Endometrium (tissue), 2 donors: ENCODE measurements at regions not wholly inside any gene's neighbourhood (a gene's known extent, or its start where the extent isn't known, plus 50 kb on each side); places are given as distances from the start of the nearest gene placed in this dataset.
"Not testable (repeated sequence)": the region's sequence is repeated elsewhere in the genome, so short reads cannot be mapped to it uniquely, and the experiment has no call there.

ENCODE experiments used
- FAIRE-seq: peaks from 2 replicates; lab custom pipeline; 2012; peaks lifted over from hg19 to GRCh38; lab: Jason Lieb, UNC
- donor health status: control.
- donor health status: control.

GRCh38 chr4:164605791-164606190 lies 148.1 kb upstream of the SMIM31 start:
- FAIRE-seq = not testable (repeated sequence)

- no peak for FAIRE-seq
Measured at GRCh38 chr4:164606478-164606877, 147.5 kb upstream of the SMIM31 start.

- FAIRE-seq = no peak
Measured at GRCh38 chr4:164613256-164613655, 140.7 kb upstream of the SMIM31 start.

GRCh38 chr4:164613792-164614191 lies 140.1 kb upstream of the SMIM31 start:
- no peak for FAIRE-seq

- FAIRE-seq = no peak
Measured at GRCh38 chr4:164614329-164614728, 139.6 kb upstream of the SMIM31 start.

- FAIRE-seq = no peak
Measured at GRCh38 chr4:164614999-164615398, 138.9 kb upstream of the SMIM31 start.

GRCh38 chr4:164615964-164616363 lies 138.0 kb upstream of the SMIM31 start:
- FAIRE-seq = no peak

- FAIRE-seq = no peak
Measured at GRCh38 chr4:164616961-164617360, 137.0 kb upstream of the SMIM31 start.

- FAIRE-seq = no peak
Measured at GRCh38 chr4:164617426-164617825, 136.5 kb upstream of the SMIM31 start.

- FAIRE-seq = no peak
Measured at GRCh38 chr4:164617911-164618310, 136.0 kb upstream of the SMIM31 start.

- no peak for FAIRE-seq
Measured at GRCh38 chr4:164621886-164622521, 131.9 kb upstream of the SMIM31 start.

GRCh38 chr4:164623099-164623498 lies 130.8 kb upstream of the SMIM31 start:
- no peak for FAIRE-seq

GRCh38 chr4:164639001-164639400 lies 114.9 kb upstream of the SMIM31 start:
- FAIRE-seq = no peak

GRCh38 chr4:164648151-164648848 lies 105.6 kb upstream of the SMIM31 start:
- FAIRE-seq = no peak

GRCh38 chr4:164648849-164649212 lies 105.1 kb upstream of the SMIM31 start:
- no peak for FAIRE-seq

- no peak for FAIRE-seq
Measured at GRCh38 chr4:164659765-164660164, 94.2 kb upstream of the SMIM31 start.

- FAIRE-seq = not testable (repeated sequence)
Measured at GRCh38 chr4:164676152-164676551, 77.8 kb upstream of the SMIM31 start.

- no peak for FAIRE-seq
Measured at GRCh38 chr4:164683040-164683439, 70.9 kb upstream of the SMIM31 start.

GRCh38 chr4:164695650-164696049 lies 58.3 kb upstream of the SMIM31 start:
- no peak for FAIRE-seq

- no peak for FAIRE-seq
Measured at GRCh38 chr4:164700471-164700870, 53.5 kb upstream of the SMIM31 start.

GRCh38 chr4:164701665-164702064 lies 52.3 kb upstream of the SMIM31 start:
- no peak for FAIRE-seq
